GM12865 (cell line): ENCODE measurements at regions not wholly inside any gene's neighbourhood (a gene's known extent, or its start where the extent isn't known, plus 50 kb on each side); places are given as distances from the start of the nearest gene placed in this dataset.
A peak's percentile ranks its signal among the peaks of the same experiment; 100 is the strongest.

Experiments
- DNase-seq: peaks from one replicate; pipeline ENCODE4 v3.0.0; 2010; ENCODE audit warnings: low read depth
- H3K4me3 ChIP-seq: 2 replicates; pipeline ENCODE4 v1.5.1; 2011; ENCODE audit warnings: mild to moderate bottlenecking, low read depth, low read length, control low read depth
- TF ChIP-seq, protein P1 (sequence below): IDR thresholded peaks from 2 replicates; pipeline ENCODE4 v1.5.1; 2011; ENCODE audit warnings: low read length, control low read depth, low read depth, inconsistent platforms; ENCODE audit not compliant: insufficient read depth; ENCODE audit errors: missing control alignments

DNA sequence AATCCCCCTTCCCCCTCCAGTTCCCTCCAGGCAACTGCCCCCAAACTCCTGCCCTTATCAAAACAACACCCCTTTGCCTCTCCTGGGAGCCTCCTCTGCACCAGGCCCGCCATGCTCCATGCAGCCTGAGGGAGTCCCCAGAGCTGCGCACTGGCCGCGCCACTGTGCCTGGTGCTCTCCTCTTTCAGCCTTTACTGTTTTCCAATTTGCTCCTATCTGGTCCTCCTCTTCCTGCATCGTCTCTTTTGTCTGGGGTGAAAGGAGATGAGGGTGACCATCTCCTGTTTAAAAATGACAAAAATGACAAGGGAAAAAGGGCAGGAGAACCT, 165.8 kb upstream of the ADCY1 start:
- no peak overlapping the region for H3K4me3 ChIP-seq
- no peak for DNase-seq
- TF ChIP-seq, protein P1, sequence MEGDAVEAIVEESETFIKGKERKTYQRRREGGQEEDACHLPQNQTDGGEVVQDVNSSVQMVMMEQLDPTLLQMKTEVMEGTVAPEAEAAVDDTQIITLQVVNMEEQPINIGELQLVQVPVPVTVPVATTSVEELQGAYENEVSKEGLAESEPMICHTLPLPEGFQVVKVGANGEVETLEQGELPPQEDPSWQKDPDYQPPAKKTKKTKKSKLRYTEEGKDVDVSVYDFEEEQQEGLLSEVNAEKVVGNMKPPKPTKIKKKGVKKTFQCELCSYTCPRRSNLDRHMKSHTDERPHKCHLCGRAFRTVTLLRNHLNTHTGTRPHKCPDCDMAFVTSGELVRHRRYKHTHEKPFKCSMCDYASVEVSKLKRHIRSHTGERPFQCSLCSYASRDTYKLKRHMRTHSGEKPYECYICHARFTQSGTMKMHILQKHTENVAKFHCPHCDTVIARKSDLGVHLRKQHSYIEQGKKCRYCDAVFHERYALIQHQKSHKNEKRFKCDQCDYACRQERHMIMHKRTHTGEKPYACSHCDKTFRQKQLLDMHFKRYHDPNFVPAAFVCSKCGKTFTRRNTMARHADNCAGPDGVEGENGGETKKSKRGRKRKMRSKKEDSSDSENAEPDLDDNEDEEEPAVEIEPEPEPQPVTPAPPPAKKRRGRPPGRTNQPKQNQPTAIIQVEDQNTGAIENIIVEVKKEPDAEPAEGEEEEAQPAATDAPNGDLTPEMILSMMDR = no peak

DNA sequence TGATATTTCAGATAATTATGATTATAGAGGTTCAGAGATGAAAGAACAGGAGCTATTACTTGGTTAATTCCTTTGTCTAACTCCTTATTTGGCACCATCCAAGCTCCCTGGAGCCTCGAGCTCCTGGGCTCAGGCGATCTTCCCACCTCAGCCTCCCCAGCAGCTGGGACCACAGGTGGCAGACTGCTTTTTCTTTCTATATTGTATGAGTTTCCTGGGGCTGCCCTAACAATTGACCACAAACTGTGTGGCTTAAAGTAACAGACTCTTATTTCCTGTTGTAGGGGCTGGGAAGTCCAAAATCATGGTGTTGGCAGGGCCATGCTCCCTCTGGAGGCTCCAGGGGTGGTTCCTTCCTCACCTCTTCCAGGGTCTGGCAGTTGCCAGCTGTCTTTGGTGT, 163.3 kb upstream of the ADCY1 start:
- no peak overlapping the region for H3K4me3 ChIP-seq
- TF ChIP-seq, protein P1 = no peak
- DNase-seq = no peak

DNA sequence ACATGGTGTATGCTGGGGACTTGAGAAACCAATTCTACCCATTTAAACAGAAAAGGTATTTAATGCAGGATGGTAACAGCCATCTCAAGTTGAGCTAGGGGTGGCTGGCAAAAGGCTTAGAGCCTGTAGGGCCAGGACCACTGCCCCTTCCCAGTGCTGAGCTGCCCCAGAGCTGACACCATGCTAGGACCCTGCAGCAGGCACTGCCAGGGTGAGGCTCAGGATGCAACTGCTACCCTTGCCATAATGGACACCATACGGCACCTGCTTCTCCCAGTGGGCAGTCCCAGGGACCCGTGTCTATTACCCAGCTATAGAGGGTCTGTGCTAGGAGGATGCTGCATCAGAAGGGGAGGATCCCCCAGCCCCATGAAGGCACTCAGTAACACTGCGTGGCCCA, 160.7 kb upstream of the ADCY1 start:
- TF ChIP-seq, protein P1 = no peak

DNA sequence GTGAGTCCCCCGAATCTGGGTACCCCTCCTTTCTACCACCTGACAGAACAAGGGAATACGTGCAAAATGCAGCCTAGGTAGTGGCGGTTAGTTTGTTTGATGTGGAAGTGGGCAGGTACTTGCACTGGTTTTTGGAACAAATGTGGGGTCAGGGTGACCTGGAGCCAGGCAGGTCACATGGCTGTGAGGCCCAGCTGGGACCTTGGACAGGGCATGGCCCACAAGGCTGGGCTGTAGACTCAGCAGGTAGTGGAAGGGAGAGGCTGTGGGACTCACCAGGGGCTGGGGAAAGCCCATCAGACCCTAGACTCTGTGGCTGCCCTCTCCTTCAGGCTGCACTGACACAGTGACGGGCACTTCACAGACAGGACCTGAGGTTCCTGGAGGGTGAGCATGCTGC, 159.9 kb upstream of the ADCY1 start:
- DNase-seq = no peak
- TF ChIP-seq, protein P1 = no peak
- H3K4me3 ChIP-seq = no peak overlapping the region

More for the DNA sequence above, 160.7 kb upstream of the ADCY1 start:
- no peak overlapping the region for H3K4me3 ChIP-seq
- DNase-seq = no peak

DNA sequence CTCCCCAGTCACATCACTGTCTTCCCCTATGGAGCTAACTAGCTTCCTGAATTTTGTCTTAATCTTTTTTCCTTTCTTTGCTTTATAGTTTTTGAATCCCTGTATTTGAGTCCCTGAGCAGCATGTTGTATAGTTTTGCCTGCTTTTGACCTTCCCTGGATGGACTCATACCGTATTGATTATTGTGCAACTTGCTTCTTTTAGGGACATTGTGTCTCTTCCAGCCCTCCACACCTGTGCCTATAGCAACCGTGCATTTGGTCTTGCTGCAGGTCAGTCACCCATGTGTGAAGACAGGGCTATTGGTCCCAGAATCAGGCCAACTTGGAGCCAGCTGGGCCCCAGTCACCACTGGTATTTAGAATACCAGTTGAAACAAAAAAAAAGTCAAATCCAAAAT, 158.9 kb upstream of the ADCY1 start:
- TF ChIP-seq, protein P1 = no peak
- no peak for DNase-seq

DNA sequence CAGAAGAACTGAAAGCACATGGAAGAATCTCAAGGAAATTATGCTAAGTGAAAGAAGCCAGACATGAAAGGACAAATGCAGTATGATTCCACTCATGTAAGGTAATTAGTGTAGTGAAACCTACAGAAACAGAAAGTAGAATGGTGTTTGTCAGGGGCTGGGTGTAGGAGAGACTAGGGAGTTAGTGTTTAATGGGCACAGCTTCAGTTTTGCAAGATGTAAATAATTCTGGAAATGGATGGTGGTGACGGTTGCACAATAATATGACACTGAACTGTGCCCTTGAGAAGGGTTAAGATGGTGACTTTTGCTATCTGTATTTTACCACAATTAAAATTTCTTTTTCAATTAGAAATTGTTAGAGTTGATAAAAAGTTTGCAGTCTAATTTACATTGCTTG, 157.3 kb upstream of the ADCY1 start:
- peak; percentile 20 for DNase-seq
- TF ChIP-seq, protein P1 = no peak
- no peak overlapping the region for H3K4me3 ChIP-seq

More for the DNA sequence above, 158.9 kb upstream of the ADCY1 start:
- H3K4me3 ChIP-seq = no peak overlapping the region

DNA sequence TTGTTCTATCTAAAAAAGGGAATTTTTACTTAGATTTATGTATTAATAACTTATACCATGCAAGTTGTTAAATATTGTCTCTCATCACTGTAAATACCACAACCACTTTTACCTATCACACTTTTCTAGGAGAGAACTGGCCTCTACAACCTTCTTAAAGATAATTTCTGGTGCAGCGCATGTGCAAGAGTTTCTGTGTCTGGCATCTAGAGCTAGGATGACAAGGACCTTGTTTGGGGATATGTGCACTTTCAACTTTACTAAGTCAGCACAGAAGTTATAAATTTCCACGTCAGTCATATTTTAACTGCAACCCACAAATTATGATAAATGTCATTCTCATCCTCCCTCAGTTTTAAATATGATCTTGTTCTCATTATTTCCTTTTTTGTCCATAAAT, 156.9 kb upstream of the ADCY1 start:
- no peak overlapping the region for H3K4me3 ChIP-seq
- no peak for DNase-seq
- TF ChIP-seq, protein P1 = no peak
